HFF-Myc (cell line): ENCODE measurements at regions not wholly inside any gene's neighbourhood (a gene's known extent, or its start where the extent isn't known, plus 50 kb on each side); places are given as distances from the start of the nearest gene placed in this dataset.

Experiments
- DNase-seq: peaks from one replicate; pipeline ENCODE4 v3.0.0-alpha.2; 2011; ENCODE audit warnings: low read depth; ENCODE audit errors: extremely low read depth
- H3K4me3 ChIP-seq: replicated peaks from 2 replicates; pipeline ENCODE4 v1.5.1; 2011; ENCODE audit warnings: low read depth, mild to moderate bottlenecking, control low read depth, low read length
- TF ChIP-seq, protein P1 (sequence below): IDR thresholded peaks from 2 replicates; pipeline ENCODE4 v1.5.1; 2012; ENCODE audit warnings: mild to moderate bottlenecking, low read depth, low read length, control low read depth; ENCODE audit errors: missing control alignments

DNA sequence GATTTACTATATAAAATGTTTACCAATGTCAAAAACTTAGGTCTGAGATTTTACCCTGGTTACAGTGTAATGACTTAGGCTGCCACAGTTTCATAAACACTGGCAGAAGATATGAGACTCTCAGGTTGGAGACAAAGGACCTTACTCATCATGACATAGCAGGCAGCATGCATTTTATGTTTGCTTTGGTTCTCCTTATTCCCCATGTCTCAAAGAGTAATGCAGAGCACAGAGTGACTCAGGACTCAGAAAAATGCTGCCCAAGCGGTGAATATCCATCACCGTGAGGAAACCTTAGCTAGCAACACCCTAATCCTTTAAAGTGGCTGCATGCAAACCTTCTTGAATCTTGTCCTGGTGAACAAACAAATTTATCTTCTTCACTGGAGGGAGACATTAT, 112.1 kb upstream of the EYS start:
- DNase-seq, result no peak
- H3K4me3 ChIP-seq, result no peak overlapping the region
- TF ChIP-seq, protein P1, sequence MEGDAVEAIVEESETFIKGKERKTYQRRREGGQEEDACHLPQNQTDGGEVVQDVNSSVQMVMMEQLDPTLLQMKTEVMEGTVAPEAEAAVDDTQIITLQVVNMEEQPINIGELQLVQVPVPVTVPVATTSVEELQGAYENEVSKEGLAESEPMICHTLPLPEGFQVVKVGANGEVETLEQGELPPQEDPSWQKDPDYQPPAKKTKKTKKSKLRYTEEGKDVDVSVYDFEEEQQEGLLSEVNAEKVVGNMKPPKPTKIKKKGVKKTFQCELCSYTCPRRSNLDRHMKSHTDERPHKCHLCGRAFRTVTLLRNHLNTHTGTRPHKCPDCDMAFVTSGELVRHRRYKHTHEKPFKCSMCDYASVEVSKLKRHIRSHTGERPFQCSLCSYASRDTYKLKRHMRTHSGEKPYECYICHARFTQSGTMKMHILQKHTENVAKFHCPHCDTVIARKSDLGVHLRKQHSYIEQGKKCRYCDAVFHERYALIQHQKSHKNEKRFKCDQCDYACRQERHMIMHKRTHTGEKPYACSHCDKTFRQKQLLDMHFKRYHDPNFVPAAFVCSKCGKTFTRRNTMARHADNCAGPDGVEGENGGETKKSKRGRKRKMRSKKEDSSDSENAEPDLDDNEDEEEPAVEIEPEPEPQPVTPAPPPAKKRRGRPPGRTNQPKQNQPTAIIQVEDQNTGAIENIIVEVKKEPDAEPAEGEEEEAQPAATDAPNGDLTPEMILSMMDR, result no peak

DNA sequence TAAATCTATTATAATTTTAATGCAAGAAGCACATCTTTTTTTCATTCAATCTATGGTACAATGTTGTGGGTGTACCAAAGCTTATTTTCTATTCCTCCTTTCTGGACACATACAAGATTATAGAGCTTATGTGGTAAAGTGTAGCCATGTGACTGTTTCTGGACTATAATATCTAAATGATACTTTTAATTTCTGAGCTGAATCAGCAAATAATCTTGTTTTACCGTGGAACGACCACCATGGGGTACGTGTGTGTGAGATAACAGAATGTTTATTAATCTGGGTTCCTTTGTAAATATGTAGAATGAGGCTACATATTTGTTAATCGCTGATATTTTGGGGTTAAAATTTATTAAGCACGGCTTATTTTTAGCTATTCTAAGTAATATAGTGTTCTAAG, 111.5 kb upstream of the EYS start:
- no peak overlapping the region for H3K4me3 ChIP-seq
- TF ChIP-seq, protein P1, result no peak
- DNase-seq, result no peak

DNA sequence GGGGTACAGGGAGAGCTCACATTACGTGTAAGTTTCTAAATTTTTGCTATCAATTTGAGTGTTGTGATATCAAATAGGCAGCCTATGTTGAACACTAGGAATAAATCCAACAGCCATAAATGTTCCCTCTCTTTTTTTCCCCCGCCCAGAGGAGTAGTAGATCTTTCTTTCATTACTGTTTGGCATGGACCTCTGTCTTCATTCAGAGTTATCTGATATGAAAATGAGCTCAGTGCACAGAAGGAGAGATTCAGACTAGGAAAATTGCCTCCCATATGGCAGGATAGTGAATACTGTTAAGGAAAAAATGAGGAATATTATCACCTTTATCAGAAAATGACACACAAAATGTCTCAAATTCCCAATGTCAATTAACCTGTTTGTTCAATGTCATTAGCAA, 110.0 kb upstream of the EYS start:
- DNase-seq, result no peak
- H3K4me3 ChIP-seq, result no peak overlapping the region
- TF ChIP-seq, protein P1, result no peak

DNA sequence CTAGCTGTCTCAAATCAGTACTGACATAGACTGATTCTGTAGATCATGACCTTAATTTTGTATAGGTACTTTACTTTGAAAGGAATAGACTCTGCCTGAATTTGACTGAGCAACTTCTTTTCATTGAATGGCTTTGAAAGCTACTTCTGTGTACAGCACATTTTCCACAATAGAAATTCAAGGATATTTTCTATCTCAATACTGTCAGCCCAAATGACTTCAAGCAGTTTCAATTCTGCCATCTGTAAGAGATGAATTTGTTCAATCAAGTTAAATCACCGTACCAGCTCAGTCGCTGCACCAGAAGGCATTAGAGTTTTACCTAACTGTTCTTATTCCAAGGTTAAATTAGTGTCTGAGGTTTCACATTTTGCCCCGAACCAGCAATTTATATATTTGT, 107.0 kb upstream of the EYS start:
- TF ChIP-seq, protein P1, result no peak
- no peak overlapping the region for H3K4me3 ChIP-seq
- no peak for DNase-seq

DNA sequence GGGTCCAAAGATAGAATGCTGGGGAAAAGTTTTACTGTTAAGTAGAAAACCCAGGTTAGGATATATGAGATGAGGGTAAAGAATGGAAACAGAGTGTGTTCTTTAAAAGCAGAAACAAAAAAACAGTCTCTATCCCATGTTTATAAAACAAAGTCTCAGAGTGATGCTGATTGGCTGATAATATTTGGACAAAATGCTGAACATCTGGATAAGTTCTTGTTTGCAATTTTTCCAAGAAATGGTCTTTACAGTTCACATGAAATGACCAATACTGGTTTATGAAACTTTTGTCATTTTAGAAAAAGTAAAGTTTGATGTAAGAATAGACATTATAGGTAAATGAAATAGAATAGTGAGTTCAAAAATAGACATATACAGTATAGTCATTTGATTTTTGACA, 96.2 kb upstream of the EYS start:
- TF ChIP-seq, protein P1, result no peak
- DNase-seq, result no peak

DNA sequence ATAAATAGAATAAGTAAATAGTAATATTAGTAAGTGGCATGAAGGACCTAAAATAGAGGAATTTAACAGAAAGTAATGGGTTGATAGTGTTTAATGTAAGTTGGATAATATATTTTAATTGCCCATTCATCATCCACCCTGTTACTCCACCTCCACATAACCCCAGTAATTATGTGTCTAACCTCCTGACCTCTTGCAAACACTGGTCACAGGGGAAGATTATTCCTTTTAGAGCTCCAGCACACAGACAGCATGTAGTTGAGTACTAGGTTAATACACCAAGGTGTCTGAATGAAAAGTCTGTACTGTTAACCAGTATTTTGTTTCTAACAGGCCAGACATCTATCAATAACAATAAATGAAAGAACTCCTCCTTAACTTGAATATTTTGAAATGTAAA, 92.4 kb upstream of the EYS start:
- H3K4me3 ChIP-seq, result no peak overlapping the region
- TF ChIP-seq, protein P1, result no peak
- no peak for DNase-seq

More for the DNA sequence above, 96.2 kb upstream of the EYS start:
- H3K4me3 ChIP-seq, result no peak overlapping the region

DNA sequence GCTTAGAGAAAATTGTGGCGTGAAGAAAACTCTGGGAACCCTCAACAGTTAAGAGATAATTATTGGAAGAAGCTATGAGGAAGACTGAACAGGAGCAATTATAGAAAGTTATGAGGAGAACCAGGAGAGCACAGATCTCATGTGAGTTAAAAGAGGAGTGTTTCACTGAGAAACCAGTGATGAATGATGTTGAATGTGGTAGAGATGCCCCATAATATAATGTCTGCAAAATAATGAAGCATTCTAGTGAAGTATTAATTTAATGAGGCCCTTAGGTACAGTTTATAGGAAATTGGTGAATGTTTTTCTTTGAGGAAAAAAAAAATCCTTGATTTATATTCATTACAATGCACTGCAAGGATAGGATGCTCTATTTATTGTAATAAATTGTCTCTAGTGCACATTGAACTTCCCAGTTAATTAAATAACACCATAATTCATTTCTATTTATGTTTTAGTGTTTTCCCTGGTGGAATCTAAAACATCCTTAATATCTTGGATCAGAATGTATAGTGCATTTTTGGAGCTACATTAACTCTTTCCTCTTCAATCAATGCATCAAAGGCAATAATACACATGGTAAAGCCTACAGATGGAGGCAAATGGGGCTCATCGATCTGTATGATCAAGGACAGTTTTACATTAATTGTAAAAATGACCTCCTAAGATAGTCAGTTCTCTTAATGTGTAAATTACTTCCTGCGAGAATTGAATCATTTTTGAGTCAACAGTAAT, 91.4 kb upstream of the EYS start:
- DNase-seq, result no peak
- H3K4me3 ChIP-seq, result no peak overlapping the region
- TF ChIP-seq, protein P1, result no peak
